Adrenal gland (tissue), 9 donors: ENCODE measurements at regions not wholly inside any gene's neighbourhood (a gene's known extent, or its start where the extent isn't known, plus 50 kb on each side); places are given as distances from the start of the nearest gene placed in this dataset.
A peak's percentile ranks its signal among the peaks of the same experiment; 100 is the strongest.

Source experiments
- DNase-seq, 7 donors: peaks; one replicate each; pipeline ENCODE4 v3.0.0-alpha.2; 2019 to 2020
- H3K27ac ChIP-seq, 5 donors: fragments of 200-600 bp; sonication (generic) in 4 of 5; 1 replicate in 3 of 5; 2 replicates in 2 of 5; pipeline versions ENCODE4 v1.5.1 to v1.8.0; 2016 to 2020; ENCODE audit warnings: mild to moderate bottlenecking in 1 of 5
- H3K27me3 ChIP-seq: fragments of 200-600 bp; 2 replicates; pipeline ENCODE4 v1.8.0; 2021
- H3K36me3 ChIP-seq, 2 donors: fragments of 200-600 bp; replicated peaks in 1 of 2; 1 replicate in 1 of 2; 2 replicates in 1 of 2; pipeline versions ENCODE4 v1.5.1 to v1.8.0; 2018 to 2022
- H3K4me1 ChIP-seq, 2 donors: fragments of 200-600 bp; replicated peaks in 1 of 2; 1 replicate in 1 of 2; 2 replicates in 1 of 2; pipeline versions ENCODE4 v1.5.1 to v1.8.0; 2018 to 2021
- H3K4me3 ChIP-seq, 4 donors: fragments of 200-600 bp; sonication (generic) in 3 of 4; one replicate each; pipeline ENCODE4 v1.5.1; 2016 to 2018
- H3K9me3 ChIP-seq, 3 donors: fragments of 200-600 bp; sonication (generic) in 1 of 3; replicated peaks in 1 of 3; 1 replicate in 2 of 3; 2 replicates in 1 of 3; pipeline versions ENCODE4 v1.5.1 to v1.8.0; 2016 to 2021
- POLR2A ChIP-seq, 2 donors: fragments of 450-650 bp; IDR thresholded peaks; one replicate each; pipeline ENCODE4 v1.6.1; 2017; ENCODE audit warnings: antibody characterized with exemption in 2 of 2, mild to moderate bottlenecking in 2 of 2, moderate library complexity in 1 of 2
- WGBS, 4 donors: extraction: QIAGEN DNeasy Blood & Tissue Kit in 2 of 4; methylation state at CpG; one replicate each; pipeline versions ENCODE4 v1.1.5 to v1.1.7; 2013 to 2017; 5-methylcytosine and 5-hydroxymethylcytosine counted together
- intact Hi-C, 2 donors: fragments of 100-400 bp; cut with DNase I; formaldehyde crosslinking; loops; one replicate each; pipeline versions ENCODE4 v1.14.1 to v1.15.0; 2022 to 2023
- TF ChIP-seq, protein P1 (sequence below), 6 experiments: fragments of 450-650 bp in 4 of 6; fragments of 200-600 bp in 2 of 6; sonication (generic) in 1 of 6; IDR thresholded peaks; 1 replicate in 5 of 6; 2 replicates in 1 of 6; pipeline versions ENCODE4 v1.5.1 to v1.8.0; 2016 to 2021; ENCODE audit warnings: antibody characterized with exemption in 6 of 6, mild to moderate bottlenecking in 2 of 6, moderate library complexity in 1 of 6
- donor health status: healthy with polysubstance abuse.
- donor health status: Bipolar disorder and iron deficiency.
- donor health status: DM: yes; HTN: yes; CAD: no.
- donor health status: DM: no; HTN: no; CAD: no.
- donor health status: DM: no; HTN: no; CAD: no.

DNA sequence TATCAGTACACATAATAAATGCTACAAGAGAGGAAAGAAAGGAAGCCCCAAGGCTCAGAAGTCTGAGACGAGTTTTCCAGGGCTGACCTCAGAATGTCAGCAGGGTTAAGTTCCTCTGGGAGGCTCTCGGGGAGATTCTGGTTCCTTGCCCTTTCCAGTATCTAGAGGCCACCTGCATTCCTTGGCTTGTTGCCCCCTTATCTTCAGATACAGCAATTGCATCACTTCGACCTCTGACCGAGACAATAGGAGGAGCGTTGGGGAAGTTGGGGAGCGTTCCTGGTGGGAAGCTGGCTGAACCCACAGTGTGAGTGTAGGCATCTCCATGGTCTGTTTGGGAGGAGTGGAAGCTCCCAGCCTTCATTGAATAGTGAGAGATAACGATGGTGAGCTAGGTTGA, 72.0 kb upstream of the MTPN start:
- Histone ChIP-seq H3K4me1 (no peaks in the 10 kb centered on the region), H3K36me3 (no peaks in the 10 kb centered on the region), H3K9me3 (no peaks in the 10 kb centered on the region), H3K4me3 (no peak overlapping the region), H3K27ac (no peak overlapping the region), H3K27me3 (no peaks in the 10 kb centered on the region)
- TF ChIP-seq POLR2A (IDR thresholded peaks at IDR 0.05): no peak
- TF ChIP-seq, protein P1, sequence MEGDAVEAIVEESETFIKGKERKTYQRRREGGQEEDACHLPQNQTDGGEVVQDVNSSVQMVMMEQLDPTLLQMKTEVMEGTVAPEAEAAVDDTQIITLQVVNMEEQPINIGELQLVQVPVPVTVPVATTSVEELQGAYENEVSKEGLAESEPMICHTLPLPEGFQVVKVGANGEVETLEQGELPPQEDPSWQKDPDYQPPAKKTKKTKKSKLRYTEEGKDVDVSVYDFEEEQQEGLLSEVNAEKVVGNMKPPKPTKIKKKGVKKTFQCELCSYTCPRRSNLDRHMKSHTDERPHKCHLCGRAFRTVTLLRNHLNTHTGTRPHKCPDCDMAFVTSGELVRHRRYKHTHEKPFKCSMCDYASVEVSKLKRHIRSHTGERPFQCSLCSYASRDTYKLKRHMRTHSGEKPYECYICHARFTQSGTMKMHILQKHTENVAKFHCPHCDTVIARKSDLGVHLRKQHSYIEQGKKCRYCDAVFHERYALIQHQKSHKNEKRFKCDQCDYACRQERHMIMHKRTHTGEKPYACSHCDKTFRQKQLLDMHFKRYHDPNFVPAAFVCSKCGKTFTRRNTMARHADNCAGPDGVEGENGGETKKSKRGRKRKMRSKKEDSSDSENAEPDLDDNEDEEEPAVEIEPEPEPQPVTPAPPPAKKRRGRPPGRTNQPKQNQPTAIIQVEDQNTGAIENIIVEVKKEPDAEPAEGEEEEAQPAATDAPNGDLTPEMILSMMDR (IDR thresholded peaks at IDR 0.05): no peak
- intact Hi-C loops: no loop called here
- WGBS, 4 donors: 70 to 83% (median 75%) methylated on average over 7 of the region's 7 CpGs
- DNase-seq: peak in 1 of 7 donors; percentile 14

DNA sequence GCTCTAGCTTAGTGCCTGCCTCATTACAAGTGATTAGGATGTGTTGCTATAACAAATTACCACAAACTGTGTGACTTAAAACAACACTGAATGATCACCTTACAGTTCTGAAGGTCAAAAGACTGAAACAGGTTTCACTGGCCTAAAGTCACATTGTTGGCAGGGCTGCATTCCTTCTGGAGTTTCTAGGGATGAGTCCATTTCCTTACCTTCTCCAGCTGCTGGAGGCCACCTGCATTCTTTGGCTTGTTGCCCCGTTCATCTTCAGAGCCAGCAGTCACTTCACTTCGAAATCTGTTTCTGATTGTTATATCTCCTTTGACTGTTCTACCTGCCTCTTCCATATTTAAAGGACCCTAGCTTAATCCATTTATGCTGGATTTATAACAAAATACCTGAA, 69.4 kb upstream of the MTPN start:
- DNase-seq: no peak
- H3K27me3 ChIP-seq: no peaks in the 10 kb centered on the region
- H3K9me3 ChIP-seq: no peaks in the 10 kb centered on the region
- 74 to 92% (median 88%) methylated on average over 2 of the region's 2 CpGs for WGBS, 4 donors
- peak overlapping the region in 1 of 5 donors; percentile 70 for H3K27ac ChIP-seq
- H3K4me3 ChIP-seq: no peak overlapping the region
- no peak for TF ChIP-seq POLR2A (IDR thresholded peaks at IDR 0.05)
- TF ChIP-seq, protein P1 (IDR thresholded peaks at IDR 0.05): no peak
- intact Hi-C loops: no loop called here
- H3K4me1 ChIP-seq: no peaks in the 10 kb centered on the region
- no peaks in the 10 kb centered on the region for H3K36me3 ChIP-seq

DNA sequence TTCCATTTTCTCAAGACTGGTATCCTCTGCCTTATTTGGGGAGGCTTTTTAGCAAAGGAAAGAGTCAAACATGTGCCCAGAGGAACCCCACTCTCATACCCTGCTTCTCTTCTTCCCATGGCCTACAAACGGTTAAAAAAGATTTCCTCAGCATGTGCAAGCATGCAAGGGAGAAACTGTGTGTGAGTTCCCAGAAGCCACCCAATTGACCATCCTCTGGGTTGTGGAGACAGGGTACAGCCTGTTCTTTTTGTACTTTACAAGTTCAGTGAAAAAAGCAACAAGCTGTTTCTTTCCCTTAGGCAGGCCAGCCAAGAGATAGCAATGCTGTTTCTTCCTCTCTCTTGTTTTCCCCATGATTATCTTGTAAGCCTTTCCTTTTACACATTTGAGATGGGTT, 68.8 kb upstream of the MTPN start:
- peak overlapping the region in 1 of 5 donors; percentile 70 for H3K27ac ChIP-seq
- 65 to 91% (median 74%) methylated on average over 1 of the region's 1 CpG for WGBS, 4 donors

DNA sequence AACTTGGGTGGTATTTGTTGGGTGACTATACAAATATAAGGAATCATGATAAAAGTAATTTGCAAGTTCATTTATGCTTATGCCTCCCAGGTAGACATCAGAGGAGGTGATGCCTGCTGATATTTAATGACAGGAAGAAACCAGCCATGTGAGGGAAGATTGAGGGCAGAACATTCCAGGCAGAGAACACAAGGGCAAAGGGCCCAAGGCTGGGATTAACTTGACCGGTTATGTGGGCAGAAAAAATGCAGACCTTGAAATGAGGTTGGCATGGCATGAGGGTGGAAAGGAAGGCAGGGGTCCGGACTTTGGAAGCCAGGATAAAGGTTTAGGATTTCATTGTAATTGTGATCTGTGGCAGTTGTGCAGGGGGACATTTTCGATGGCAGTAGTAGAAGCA, 68.0 kb upstream of the MTPN start:
- H3K27me3 ChIP-seq: no peaks in the 10 kb centered on the region
- H3K9me3 ChIP-seq: no peaks in the 10 kb centered on the region
- intact Hi-C loops: no loop called here
- no peaks in the 10 kb centered on the region for H3K36me3 ChIP-seq
- no peak overlapping the region for H3K4me3 ChIP-seq
- peak overlapping the region in 1 of 5 donors; percentile 70 for H3K27ac ChIP-seq
- TF ChIP-seq, protein P1 (IDR thresholded peaks at IDR 0.05): no peak
- TF ChIP-seq POLR2A (IDR thresholded peaks at IDR 0.05): no peak
- WGBS, 4 donors: 72 to 80% (median 76%) methylated on average over 3 of the region's 3 CpGs
- H3K4me1 ChIP-seq: no peaks in the 10 kb centered on the region
- no peak for DNase-seq

More for the DNA sequence above, 68.8 kb upstream of the MTPN start:
- no peaks in the 10 kb centered on the region for H3K9me3 ChIP-seq
- no peak for TF ChIP-seq POLR2A (IDR thresholded peaks at IDR 0.05)
- TF ChIP-seq, protein P1 (IDR thresholded peaks at IDR 0.05): no peak
- DNase-seq: peak in 1 of 7 donors; percentile 16
- no peaks in the 10 kb centered on the region for H3K4me1 ChIP-seq
- intact Hi-C loops: no loop called here
- no peak overlapping the region for H3K4me3 ChIP-seq
- H3K27me3 ChIP-seq: no peaks in the 10 kb centered on the region
- H3K36me3 ChIP-seq: no peaks in the 10 kb centered on the region
